ENCODE measurements at regions not wholly inside any gene's neighbourhood (a gene's known extent, or its start where the extent isn't known, plus 50 kb on each side); places are given as distances from the start of the nearest gene placed in this dataset.

DNA sequence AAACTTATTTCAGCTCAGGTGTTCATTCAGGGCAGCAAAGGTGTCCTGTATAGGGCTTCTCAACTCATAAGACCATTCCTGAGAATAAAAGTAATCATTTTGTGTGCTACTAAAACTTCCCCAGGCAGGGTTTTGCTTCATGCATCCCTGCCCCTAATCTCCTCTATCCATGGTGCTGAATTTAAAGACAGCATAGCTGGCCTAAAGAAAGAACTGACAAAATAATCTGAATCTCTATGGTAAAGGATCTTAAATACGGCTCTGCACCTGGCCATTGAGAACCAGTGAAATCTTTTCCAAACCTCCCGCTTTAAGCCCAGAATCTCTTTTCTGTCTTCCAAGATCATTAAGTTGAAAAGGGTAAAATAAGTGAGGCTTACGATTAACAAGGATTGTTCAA, 292.1 kb upstream of the KLHL29 start:
- TF ChIP-seq, protein P1, sequence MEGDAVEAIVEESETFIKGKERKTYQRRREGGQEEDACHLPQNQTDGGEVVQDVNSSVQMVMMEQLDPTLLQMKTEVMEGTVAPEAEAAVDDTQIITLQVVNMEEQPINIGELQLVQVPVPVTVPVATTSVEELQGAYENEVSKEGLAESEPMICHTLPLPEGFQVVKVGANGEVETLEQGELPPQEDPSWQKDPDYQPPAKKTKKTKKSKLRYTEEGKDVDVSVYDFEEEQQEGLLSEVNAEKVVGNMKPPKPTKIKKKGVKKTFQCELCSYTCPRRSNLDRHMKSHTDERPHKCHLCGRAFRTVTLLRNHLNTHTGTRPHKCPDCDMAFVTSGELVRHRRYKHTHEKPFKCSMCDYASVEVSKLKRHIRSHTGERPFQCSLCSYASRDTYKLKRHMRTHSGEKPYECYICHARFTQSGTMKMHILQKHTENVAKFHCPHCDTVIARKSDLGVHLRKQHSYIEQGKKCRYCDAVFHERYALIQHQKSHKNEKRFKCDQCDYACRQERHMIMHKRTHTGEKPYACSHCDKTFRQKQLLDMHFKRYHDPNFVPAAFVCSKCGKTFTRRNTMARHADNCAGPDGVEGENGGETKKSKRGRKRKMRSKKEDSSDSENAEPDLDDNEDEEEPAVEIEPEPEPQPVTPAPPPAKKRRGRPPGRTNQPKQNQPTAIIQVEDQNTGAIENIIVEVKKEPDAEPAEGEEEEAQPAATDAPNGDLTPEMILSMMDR (IDR thresholded peaks at IDR 0.05; ENCODE audit: low read depth, low read length) = no peak
- no peak for TF ChIP-seq EZH2phosphoT487 (IDR thresholded peaks at IDR 0.05; ENCODE audit: low read depth)
